ENCODE measurements at regions not wholly inside any gene's neighbourhood (a gene's known extent, or its start where the extent isn't known, plus 50 kb on each side); places are given as distances from the start of the nearest gene placed in this dataset.

DNA sequence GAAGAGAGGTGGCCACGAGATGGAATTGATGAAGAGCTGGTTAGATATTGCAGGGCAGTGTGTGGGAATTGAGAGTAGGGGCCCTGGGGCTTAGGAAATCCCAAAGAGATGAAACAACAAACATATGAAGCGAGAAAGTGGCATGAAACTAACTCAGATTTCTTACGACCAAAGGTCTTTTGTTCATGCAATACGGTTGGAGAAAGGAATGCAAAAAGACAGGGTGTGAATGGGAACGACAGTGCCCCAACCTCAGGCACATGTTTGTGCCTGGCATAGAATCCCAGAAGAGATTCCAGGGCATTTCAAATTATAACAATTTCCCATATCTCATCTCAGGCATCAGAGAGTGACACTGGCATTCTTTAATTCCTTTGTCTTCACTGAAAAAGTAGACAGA lies 199.2 kb downstream of the ACTL7B start:
- Histone ChIP-seq H3K4ac (ENCODE audit: low read depth in 1 of 2, low read length in 2 of 2) (no peak overlapping the region), H3K9me3 (ENCODE audit: control insufficient read depth, low read length) (peaks cover 17% of the 10 kb centered on the region), H3K4me3 (ENCODE audit: insufficient read depth in 1 of 2, low read depth in 1 of 2, low read length in 2 of 2) (no peak overlapping the region), H2BK12ac (ENCODE audit: low read length in 2 of 2) (no peak overlapping the region), H3K9ac (ENCODE audit: low read length) (no peak overlapping the region), H4K8ac (ENCODE audit: low read length) (no peak overlapping the region), H3K27me3 (ENCODE audit: control insufficient read depth in 1 of 2, insufficient read depth in 1 of 2, low read length in 2 of 2) (no peaks in the 10 kb centered on the region), H2AK5ac (ENCODE audit: low read length, severe bottlenecking) (no peak overlapping the region), H3K18ac (ENCODE audit: low read depth in 1 of 2, low read length in 2 of 2) (no peak overlapping the region), H3K23ac (ENCODE audit: low read length in 2 of 2) (no peak overlapping the region), H3K4me2 (ENCODE audit: low read length, poor library complexity, severe bottlenecking) (no peak overlapping the region), H4K91ac (ENCODE audit: low read length) (no peak overlapping the region), H3K4me1 (ENCODE audit: control insufficient read depth, insufficient read depth, low read depth, low read length) (no peaks in the 10 kb centered on the region), H2AFZ (ENCODE audit: low read depth, low read length) (no peak overlapping the region), H2BK15ac (ENCODE audit: low read depth, poor library complexity, severe bottlenecking) (no peak overlapping the region), H3K14ac (ENCODE audit: low read length in 2 of 2) (no peak overlapping the region), H3K79me1 (replicated peaks; ENCODE audit: low read length, poor library complexity, severe bottlenecking) (no peaks in the 10 kb centered on the region), H2BK5ac (ENCODE audit: low read depth, low read length, poor library complexity, severe bottlenecking) (no peak overlapping the region), H3K27ac (ENCODE audit: low read length, poor library complexity, severe bottlenecking) (no peak overlapping the region), H3K36me3 (ENCODE audit: control insufficient read depth in 1 of 2, insufficient read depth in 2 of 2, low read depth in 1 of 2, low read length in 2 of 2) (no peaks in the 10 kb centered on the region), H2BK120ac (ENCODE audit: low read depth, low read length) (no peak overlapping the region)
- WGBS = 93% methylated on average over 5 of the region's 5 CpGs
- DNase-seq = no peak

DNA sequence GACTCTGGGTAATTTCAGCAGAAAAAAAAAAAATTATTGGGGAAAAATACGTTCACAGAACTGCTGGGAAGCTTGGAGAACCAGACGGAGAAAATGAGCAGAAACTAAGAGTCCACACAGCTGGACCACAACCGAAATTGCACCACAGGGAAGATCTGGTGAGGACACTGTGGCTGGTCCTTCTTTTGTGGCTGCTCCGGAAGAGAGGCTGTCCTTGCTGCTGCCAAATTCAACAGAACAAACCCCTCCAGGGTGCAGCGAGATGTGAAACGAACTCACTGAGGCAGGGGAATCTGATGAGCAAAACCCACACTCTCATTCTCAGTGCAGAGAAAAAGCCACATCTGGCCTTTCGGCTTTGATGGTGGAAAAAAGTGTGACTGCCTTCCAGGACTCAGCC lies 200.0 kb downstream of the ACTL7B start:
- H3K14ac ChIP-seq (ENCODE audit: low read length in 2 of 2) = no peak overlapping the region
- no peak overlapping the region for H3K4me3 ChIP-seq (ENCODE audit: insufficient read depth in 1 of 2, low read depth in 1 of 2, low read length in 2 of 2)
- no peak overlapping the region for H4K91ac ChIP-seq (ENCODE audit: low read length)
- H3K4me2 ChIP-seq (ENCODE audit: low read length, poor library complexity, severe bottlenecking) = no peak overlapping the region
- no peak overlapping the region for H3K27ac ChIP-seq (ENCODE audit: low read length, poor library complexity, severe bottlenecking)
- H3K18ac ChIP-seq (ENCODE audit: low read depth in 1 of 2, low read length in 2 of 2) = no peak overlapping the region
- no peak overlapping the region for H3K23ac ChIP-seq (ENCODE audit: low read length in 2 of 2)
- no peak overlapping the region for H3K9ac ChIP-seq (ENCODE audit: low read length)
- H3K36me3 ChIP-seq (ENCODE audit: control insufficient read depth in 1 of 2, insufficient read depth in 2 of 2, low read depth in 1 of 2, low read length in 2 of 2) = no peaks in the 10 kb centered on the region
- H3K4ac ChIP-seq (ENCODE audit: low read depth in 1 of 2, low read length in 2 of 2) = no peak overlapping the region
- H3K79me1 ChIP-seq (replicated peaks; ENCODE audit: low read length, poor library complexity, severe bottlenecking) = no peaks in the 10 kb centered on the region
- H3K9me3 ChIP-seq (ENCODE audit: control insufficient read depth, low read length) = peaks cover 17% of the 10 kb centered on the region
- DNase-seq = no peak
- no peak overlapping the region for H2AFZ ChIP-seq (ENCODE audit: low read depth, low read length)
- H2BK5ac ChIP-seq (ENCODE audit: low read depth, low read length, poor library complexity, severe bottlenecking) = no peak overlapping the region
- H3K27me3 ChIP-seq (ENCODE audit: control insufficient read depth in 1 of 2, insufficient read depth in 1 of 2, low read length in 2 of 2) = no peaks in the 10 kb centered on the region
- no peak overlapping the region for H2BK120ac ChIP-seq (ENCODE audit: low read depth, low read length)
- 86% methylated on average over 7 of the region's 7 CpGs for WGBS
- no peak overlapping the region for H2AK5ac ChIP-seq (ENCODE audit: low read length, severe bottlenecking)
- no peak overlapping the region for H2BK12ac ChIP-seq (ENCODE audit: low read length in 2 of 2)
- H4K8ac ChIP-seq (ENCODE audit: low read length) = no peak overlapping the region
- no peak overlapping the region for H2BK15ac ChIP-seq (ENCODE audit: low read depth, poor library complexity, severe bottlenecking)
- H3K4me1 ChIP-seq (ENCODE audit: control insufficient read depth, insufficient read depth, low read depth, low read length) = no peaks in the 10 kb centered on the region

DNA sequence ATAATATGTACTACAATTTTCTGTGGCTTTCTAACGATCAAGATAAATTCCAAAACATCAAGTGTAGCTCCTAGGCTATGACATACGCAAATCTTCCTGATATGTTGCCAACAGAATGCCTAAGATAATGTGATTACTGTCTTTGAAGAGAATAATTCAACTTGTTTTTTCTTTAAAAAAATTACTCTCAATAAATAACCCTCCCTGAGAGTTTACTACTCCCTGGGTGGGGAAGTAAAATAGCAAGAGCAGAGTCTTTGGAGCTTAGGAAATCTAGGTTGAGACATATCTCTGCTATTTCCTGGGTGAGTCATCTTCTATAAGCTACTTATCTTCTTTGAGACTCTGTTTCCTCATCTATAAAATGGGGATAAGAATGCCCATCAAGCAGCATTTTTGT lies 201.2 kb downstream of the ACTL7B start:
- H3K9ac ChIP-seq (ENCODE audit: low read length) = no peak overlapping the region
- H3K79me1 ChIP-seq (replicated peaks; ENCODE audit: low read length, poor library complexity, severe bottlenecking) = no peaks in the 10 kb centered on the region
- H2BK120ac ChIP-seq (ENCODE audit: low read depth, low read length) = no peak overlapping the region
- no peaks in the 10 kb centered on the region for H3K36me3 ChIP-seq (ENCODE audit: control insufficient read depth in 1 of 2, insufficient read depth in 2 of 2, low read depth in 1 of 2, low read length in 2 of 2)
- no peak overlapping the region for H4K91ac ChIP-seq (ENCODE audit: low read length)
- H3K14ac ChIP-seq (ENCODE audit: low read length in 2 of 2) = no peak overlapping the region
- no peak overlapping the region for H2BK12ac ChIP-seq (ENCODE audit: low read length in 2 of 2)
- no peak overlapping the region for H3K18ac ChIP-seq (ENCODE audit: low read depth in 1 of 2, low read length in 2 of 2)
- no peak overlapping the region for H3K4ac ChIP-seq (ENCODE audit: low read depth in 1 of 2, low read length in 2 of 2)
- H3K4me1 ChIP-seq (ENCODE audit: control insufficient read depth, insufficient read depth, low read depth, low read length) = no peaks in the 10 kb centered on the region
- H3K27me3 ChIP-seq (ENCODE audit: control insufficient read depth in 1 of 2, insufficient read depth in 1 of 2, low read length in 2 of 2) = no peaks in the 10 kb centered on the region
- peaks cover 11% of the 10 kb centered on the region for H3K9me3 ChIP-seq (ENCODE audit: control insufficient read depth, low read length)
- WGBS = no CpG with 5 or more reads among the region's 2 CpGs
- H3K23ac ChIP-seq (ENCODE audit: low read length in 2 of 2) = no peak overlapping the region
- peak; percentile 28 for DNase-seq
- H3K27ac ChIP-seq (ENCODE audit: low read length, poor library complexity, severe bottlenecking) = no peak overlapping the region
- no peak overlapping the region for H3K4me2 ChIP-seq (ENCODE audit: low read length, poor library complexity, severe bottlenecking)
- H2BK5ac ChIP-seq (ENCODE audit: low read depth, low read length, poor library complexity, severe bottlenecking) = no peak overlapping the region
- H2AK5ac ChIP-seq (ENCODE audit: low read length, severe bottlenecking) = no peak overlapping the region
- no peak overlapping the region for H3K4me3 ChIP-seq (ENCODE audit: insufficient read depth in 1 of 2, low read depth in 1 of 2, low read length in 2 of 2)
- no peak overlapping the region for H2BK15ac ChIP-seq (ENCODE audit: low read depth, poor library complexity, severe bottlenecking)
- no peak overlapping the region for H4K8ac ChIP-seq (ENCODE audit: low read length)
- no peak overlapping the region for H2AFZ ChIP-seq (ENCODE audit: low read depth, low read length)

DNA sequence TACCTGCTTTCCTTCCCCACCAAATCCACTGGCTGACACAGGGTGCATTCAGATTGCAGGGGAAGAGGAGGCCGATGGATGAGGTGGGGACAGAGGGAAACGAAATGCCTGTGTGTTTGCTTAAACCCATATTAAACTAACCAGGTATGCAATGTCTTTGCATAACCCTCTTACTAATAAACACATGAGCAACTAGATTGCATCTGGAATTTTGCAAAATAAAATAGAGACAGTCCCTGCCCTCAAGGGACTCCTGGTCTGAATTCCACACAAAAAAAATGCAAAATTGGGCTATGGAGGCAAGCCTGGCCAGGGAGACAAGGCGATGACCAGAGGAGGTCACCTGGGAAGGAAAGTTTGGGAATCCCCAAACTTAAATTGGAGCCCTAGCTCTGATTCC lies 202.9 kb downstream of the ACTL7B start:
- Histone ChIP-seq H3K27me3 (ENCODE audit: control insufficient read depth in 1 of 2, insufficient read depth in 1 of 2, low read length in 2 of 2) (no peaks in the 10 kb centered on the region), H4K8ac (ENCODE audit: low read length) (no peak overlapping the region), H3K4me1 (ENCODE audit: control insufficient read depth, insufficient read depth, low read depth, low read length) (no peaks in the 10 kb centered on the region), H3K4me2 (ENCODE audit: low read length, poor library complexity, severe bottlenecking) (no peak overlapping the region), H4K91ac (ENCODE audit: low read length) (no peak overlapping the region), H2BK12ac (ENCODE audit: low read length in 2 of 2) (no peak overlapping the region), H3K9me3 (ENCODE audit: control insufficient read depth, low read length) (no peaks in the 10 kb centered on the region), H3K23ac (ENCODE audit: low read length in 2 of 2) (no peak overlapping the region), H2BK120ac (ENCODE audit: low read depth, low read length) (no peak overlapping the region), H3K27ac (ENCODE audit: low read length, poor library complexity, severe bottlenecking) (no peak overlapping the region), H2AK5ac (ENCODE audit: low read length, severe bottlenecking) (no peak overlapping the region), H2BK5ac (ENCODE audit: low read depth, low read length, poor library complexity, severe bottlenecking) (no peak overlapping the region), H3K4me3 (ENCODE audit: insufficient read depth in 1 of 2, low read depth in 1 of 2, low read length in 2 of 2) (no peak overlapping the region), H3K14ac (ENCODE audit: low read length in 2 of 2) (no peak overlapping the region), H3K4ac (ENCODE audit: low read depth in 1 of 2, low read length in 2 of 2) (no peak overlapping the region), H2AFZ (ENCODE audit: low read depth, low read length) (no peak overlapping the region), H2BK15ac (ENCODE audit: low read depth, poor library complexity, severe bottlenecking) (no peak overlapping the region), H3K18ac (ENCODE audit: low read depth in 1 of 2, low read length in 2 of 2) (no peak overlapping the region), H3K79me1 (replicated peaks; ENCODE audit: low read length, poor library complexity, severe bottlenecking) (no peaks in the 10 kb centered on the region), H3K9ac (ENCODE audit: low read length) (no peak overlapping the region), H3K36me3 (ENCODE audit: control insufficient read depth in 1 of 2, insufficient read depth in 2 of 2, low read depth in 1 of 2, low read length in 2 of 2) (no peaks in the 10 kb centered on the region)
- 82% methylated on average over 3 of the region's 3 CpGs for WGBS
- no peak for DNase-seq
